Breast epithelium (tissue), 4 donors: ENCODE measurements at regions not wholly inside any gene's neighbourhood (a gene's known extent, or its start where the extent isn't known, plus 50 kb on each side); places are given as distances from the start of the nearest gene placed in this dataset.
A peak's percentile ranks its signal among the peaks of the same experiment; 100 is the strongest.

ENCODE experiments used
- DNase-seq, 2 donors: peaks; one replicate each; pipeline ENCODE4 v3.0.0-alpha.2; 2019; ENCODE audit warnings: low spot score in 2 of 2
- H3K27ac ChIP-seq, 2 donors: fragments of 200-600 bp; sonication (generic) in 1 of 2; one replicate each; pipeline ENCODE4 v1.5.1; 2016 to 2019; ENCODE audit warnings: mild to moderate bottlenecking in 1 of 2
- H3K27me3 ChIP-seq, 2 donors: fragments of 200-600 bp; sonication (generic) in 1 of 2; one replicate each; pipeline versions ENCODE4 v1.5.1 to v1.6.0; 2017 to 2019; ENCODE audit warnings: control low read depth in 1 of 2, mild to moderate bottlenecking in 1 of 2
- H3K36me3 ChIP-seq: fragments of 200-600 bp; one replicate; pipeline ENCODE4 v1.5.1; 2019
- H3K4me1 ChIP-seq, 2 donors: fragments of 200-600 bp; sonication (generic); one replicate each; pipeline ENCODE4 v1.5.1; 2016 to 2019; ENCODE audit warnings: control low read depth in 1 of 2
- H3K4me3 ChIP-seq, 3 donors: fragments of 200-600 bp; sonication (generic); 1 replicate in 2 of 3; 2 replicates in 1 of 3; pipeline ENCODE4 v1.5.1; 2016 to 2019; ENCODE audit warnings: mild to moderate bottlenecking in 3 of 3, moderate library complexity in 2 of 3
- H3K9me3 ChIP-seq, 2 donors: fragments of 200-600 bp; sonication (generic) in 1 of 2; one replicate each; pipeline ENCODE4 v1.5.1; 2016 to 2019; ENCODE audit warnings: control low read depth in 1 of 2
- POLR2A ChIP-seq: fragments of 450-650 bp; IDR thresholded peaks from one replicate; pipeline ENCODE4 v1.6.1; 2016; ENCODE audit warnings: antibody characterized with exemption, mild to moderate bottlenecking, moderate library complexity
- POLR2AphosphoS5 ChIP-seq, 3 donors: sonication (generic); formaldehyde crosslinking; IDR thresholded peaks; one replicate each; pipeline ENCODE4 v1.6.1; 2017; ENCODE audit warnings: antibody characterized with exemption in 3 of 3
- intact Hi-C: fragments of 100-400 bp; cut with DNase I; formaldehyde crosslinking; loops from one replicate; pipeline ENCODE4 v1.15.1; 2023; ENCODE audit warnings: low total_unique reads
- TF ChIP-seq, protein P1 (sequence below), 3 donors: fragments of 450-650 bp; IDR thresholded peaks; one replicate each; pipeline ENCODE4 v1.5.1; 2016 to 2017; ENCODE audit warnings: antibody characterized with exemption in 3 of 3, mild to moderate bottlenecking in 3 of 3, moderate library complexity in 3 of 3

DNA sequence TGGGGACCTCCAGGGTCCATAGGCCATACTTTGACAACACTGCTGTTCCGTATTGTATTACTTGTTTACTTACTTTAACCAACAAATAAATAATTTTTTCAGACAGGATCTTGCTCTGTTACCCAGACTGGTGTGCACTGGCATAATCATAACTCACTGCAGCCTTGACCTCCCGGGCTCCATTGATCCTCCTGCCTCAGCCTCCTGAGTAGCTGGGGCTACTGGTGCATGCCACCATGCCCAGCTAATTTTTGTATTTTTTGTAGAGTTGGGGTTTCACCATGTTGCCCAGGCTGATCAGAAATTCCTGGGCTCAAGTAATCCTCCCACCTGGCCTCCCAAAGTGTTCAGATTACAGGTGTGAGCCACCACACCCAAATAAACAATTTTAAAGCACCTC lies 64.9 kb upstream of the C15orf39 start:
- no peak for DNase-seq
- no peak overlapping the region for H3K4me3 ChIP-seq
- H3K9me3 ChIP-seq, result peaks cover 6 to 8% of the 10 kb centered on the region in 2 donors
- no peaks in the 10 kb centered on the region for H3K27me3 ChIP-seq
- TF ChIP-seq POLR2AphosphoS5 (IDR thresholded peaks at IDR 0.05) (no peak), POLR2A (no peak)
- TF ChIP-seq, protein P1, sequence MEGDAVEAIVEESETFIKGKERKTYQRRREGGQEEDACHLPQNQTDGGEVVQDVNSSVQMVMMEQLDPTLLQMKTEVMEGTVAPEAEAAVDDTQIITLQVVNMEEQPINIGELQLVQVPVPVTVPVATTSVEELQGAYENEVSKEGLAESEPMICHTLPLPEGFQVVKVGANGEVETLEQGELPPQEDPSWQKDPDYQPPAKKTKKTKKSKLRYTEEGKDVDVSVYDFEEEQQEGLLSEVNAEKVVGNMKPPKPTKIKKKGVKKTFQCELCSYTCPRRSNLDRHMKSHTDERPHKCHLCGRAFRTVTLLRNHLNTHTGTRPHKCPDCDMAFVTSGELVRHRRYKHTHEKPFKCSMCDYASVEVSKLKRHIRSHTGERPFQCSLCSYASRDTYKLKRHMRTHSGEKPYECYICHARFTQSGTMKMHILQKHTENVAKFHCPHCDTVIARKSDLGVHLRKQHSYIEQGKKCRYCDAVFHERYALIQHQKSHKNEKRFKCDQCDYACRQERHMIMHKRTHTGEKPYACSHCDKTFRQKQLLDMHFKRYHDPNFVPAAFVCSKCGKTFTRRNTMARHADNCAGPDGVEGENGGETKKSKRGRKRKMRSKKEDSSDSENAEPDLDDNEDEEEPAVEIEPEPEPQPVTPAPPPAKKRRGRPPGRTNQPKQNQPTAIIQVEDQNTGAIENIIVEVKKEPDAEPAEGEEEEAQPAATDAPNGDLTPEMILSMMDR (IDR thresholded peaks at IDR 0.05), result no peak
- H3K4me1 ChIP-seq, result no peaks in the 10 kb centered on the region
- no peaks in the 10 kb centered on the region for H3K36me3 ChIP-seq
- H3K27ac ChIP-seq, result no peak overlapping the region
- intact Hi-C loops, result no loop called here

DNA sequence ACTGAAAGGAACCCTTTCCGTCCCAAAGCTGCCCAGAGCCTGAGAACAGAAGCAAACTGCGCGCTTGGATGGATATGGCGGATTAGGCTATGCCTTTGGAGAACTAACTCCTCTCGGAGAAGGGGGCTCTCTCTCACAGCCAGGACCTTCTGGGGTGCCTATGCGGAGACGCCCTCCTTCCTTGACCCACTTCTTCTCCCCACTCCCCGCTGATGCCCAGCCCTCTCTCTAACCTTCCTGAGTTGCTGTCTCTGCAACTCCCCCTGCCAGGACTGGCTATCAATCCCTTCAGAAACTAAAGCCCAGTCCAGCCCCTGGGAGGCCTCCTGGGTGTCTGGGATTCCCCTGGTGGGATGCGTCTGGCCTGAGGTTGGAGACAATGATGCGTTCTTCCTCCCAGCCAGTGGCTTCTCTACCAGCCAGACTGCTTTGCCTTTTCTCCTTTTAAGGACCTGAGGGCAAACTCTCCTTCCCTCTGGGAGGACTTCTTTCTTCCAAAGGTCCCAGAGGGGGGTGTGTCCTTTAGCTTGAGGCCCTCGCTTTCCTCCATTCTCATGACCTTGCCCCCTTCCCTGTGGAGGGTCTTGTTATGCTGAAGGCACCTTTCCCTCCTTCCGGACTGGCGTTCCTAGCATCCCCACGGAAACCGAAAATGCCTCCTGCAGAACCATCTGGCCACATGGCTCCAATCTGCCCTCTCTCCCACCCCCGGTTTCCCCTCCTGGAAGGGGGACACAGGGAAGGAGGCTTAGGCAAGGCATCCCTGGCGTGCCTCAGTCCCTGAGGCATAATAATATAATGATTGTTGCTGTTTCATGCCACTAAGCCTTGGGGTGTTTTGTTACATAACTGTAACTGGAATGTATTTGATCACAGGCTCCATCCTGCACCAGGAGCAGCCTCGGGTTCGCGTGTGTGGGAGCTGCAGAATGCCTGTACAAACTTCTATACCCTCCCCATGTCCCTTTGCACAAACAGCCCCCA lies 63.4 kb upstream of the C15orf39 start:
- Histone ChIP-seq H3K27ac (peak overlapping the region; percentile 48 to 61), H3K27me3 (no peaks in the 10 kb centered on the region), H3K36me3 (no peaks in the 10 kb centered on the region), H3K4me1 (no peaks in the 10 kb centered on the region), H3K4me3 (no peak overlapping the region), H3K9me3 (peaks cover 19 to 21% of the 10 kb centered on the region in 2 donors)
- TF ChIP-seq POLR2AphosphoS5 (IDR thresholded peaks at IDR 0.05), result no peak
- TF ChIP-seq POLR2A, result no peak
- TF ChIP-seq, protein P1 (IDR thresholded peaks at IDR 0.05), result no peak
- DNase-seq, result no peak
- intact Hi-C loops, result no loop called here

DNA sequence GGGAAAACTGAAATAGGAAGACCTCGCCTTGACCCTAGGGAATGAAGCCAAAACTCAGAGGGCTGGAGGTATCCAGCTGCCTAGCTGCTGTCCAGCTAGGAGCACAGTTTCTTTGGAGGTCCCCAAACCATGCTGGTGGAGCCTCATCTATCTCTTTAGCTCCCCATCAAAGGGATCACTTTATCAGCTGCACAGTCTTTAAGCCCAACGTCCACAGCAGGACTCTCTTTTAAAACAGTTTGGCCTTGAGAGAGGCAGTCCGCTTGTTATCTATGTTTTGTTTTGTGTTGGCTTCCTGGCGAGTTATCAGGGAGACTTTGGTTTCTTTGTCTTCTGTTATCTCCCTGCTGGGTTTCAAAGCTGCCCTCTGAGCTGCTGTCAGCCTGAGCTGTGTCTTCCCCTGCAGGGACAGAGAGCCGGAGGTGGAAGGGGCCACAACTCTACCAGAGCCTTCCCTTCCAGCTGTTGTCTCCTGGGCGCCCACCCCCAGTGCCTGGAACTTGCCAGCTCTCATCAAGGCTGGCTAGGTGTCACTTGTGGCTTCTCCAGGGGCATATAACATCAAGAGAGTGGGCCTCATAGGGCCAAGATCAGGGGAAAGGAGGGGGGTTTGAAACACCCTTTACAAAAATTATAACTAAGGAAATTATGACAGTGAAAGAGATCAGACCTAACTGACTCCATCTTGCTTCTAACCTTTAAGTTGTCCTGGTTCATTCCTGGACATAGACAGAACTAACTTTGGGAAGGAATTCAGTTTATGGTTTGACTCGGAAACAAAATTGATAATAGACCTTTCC lies 61.4 kb upstream of the C15orf39 start:
- no peak overlapping the region for H3K27ac ChIP-seq
- peaks cover 39 to 41% of the 10 kb centered on the region in 2 donors for H3K9me3 ChIP-seq
- no peak overlapping the region for H3K4me3 ChIP-seq
- intact Hi-C loops, result no loop called here
- H3K36me3 ChIP-seq, result no peaks in the 10 kb centered on the region
- DNase-seq, result no peak
- H3K4me1 ChIP-seq, result no peaks in the 10 kb centered on the region
- no peak for TF ChIP-seq POLR2AphosphoS5 (IDR thresholded peaks at IDR 0.05)
- no peak for TF ChIP-seq POLR2A
- TF ChIP-seq, protein P1 (IDR thresholded peaks at IDR 0.05), result no peak
- no peaks in the 10 kb centered on the region for H3K27me3 ChIP-seq

DNA sequence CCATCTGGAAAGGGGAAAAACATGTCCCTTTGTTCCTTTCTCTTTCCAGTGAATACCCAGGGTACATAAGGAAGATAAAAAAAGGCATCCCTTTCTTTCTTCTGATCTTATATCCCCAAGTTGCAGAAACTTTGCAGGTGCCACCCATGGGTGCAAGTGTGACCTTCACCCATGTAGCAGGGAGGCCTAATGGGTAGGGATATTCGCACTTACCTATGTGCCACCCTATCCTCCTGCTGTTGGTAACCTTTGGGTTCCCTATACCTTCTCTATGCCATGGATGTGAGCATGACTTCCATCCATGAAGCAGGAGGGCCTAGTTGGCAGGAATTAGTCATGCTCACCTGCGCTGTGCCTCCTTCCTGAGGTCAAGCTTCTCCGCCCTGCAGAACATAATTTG lies 59.2 kb upstream of the C15orf39 start:
- intact Hi-C loops, result no loop called here
- H3K27ac ChIP-seq, result no peak overlapping the region
- H3K9me3 ChIP-seq, result peaks cover 46 to 49% of the 10 kb centered on the region in 2 donors
- TF ChIP-seq, protein P1 (IDR thresholded peaks at IDR 0.05), result no peak
- DNase-seq, result no peak
- H3K4me1 ChIP-seq, result no peaks in the 10 kb centered on the region
- no peaks in the 10 kb centered on the region for H3K27me3 ChIP-seq
- H3K4me3 ChIP-seq, result no peak overlapping the region
- H3K36me3 ChIP-seq, result no peaks in the 10 kb centered on the region
